CD14-positive monocyte (primary cell): ENCODE measurements at regions not wholly inside any gene's neighbourhood (a gene's known extent, or its start where the extent isn't known, plus 50 kb on each side); places are given as distances from the start of the nearest gene placed in this dataset.

Source experiments
- DNase-seq, 3 donors: peaks; one replicate each; pipeline ENCODE4 v3.0.0-alpha.2; 2011 to 2022
- H2AFZ ChIP-seq: 2 replicates; pipeline ENCODE4 v1.6.0; 2012; ENCODE audit warnings: mild to moderate bottlenecking, low read depth, low read length, inconsistent platforms; ENCODE audit not compliant: insufficient read depth, poor library complexity, severe bottlenecking
- H3K27ac ChIP-seq, 2 donors: 1 replicate in 1 of 2; 2 replicates in 1 of 2; pipeline ENCODE4 v1.5.1; 2012 to 2013; ENCODE audit warnings: low read length in 2 of 2, control low read depth in 1 of 2, inconsistent platforms in 1 of 2, low read depth in 1 of 2, mild to moderate bottlenecking in 1 of 2
- H3K27me3 ChIP-seq, 2 donors: one replicate each; pipeline versions ENCODE4 v1.6.0 to v1.6.1; 2011 to 2013; ENCODE audit warnings: low read length in 2 of 2; ENCODE audit not compliant: control insufficient read depth in 2 of 2, insufficient read depth in 2 of 2
- H3K36me3 ChIP-seq, 2 donors: replicated peaks in 1 of 2; 1 replicate in 1 of 2; 2 replicates in 1 of 2; pipeline versions ENCODE4 v1.5.1 to v1.6.1; 2012 to 2013; ENCODE audit warnings: low read length in 2 of 2, control low read depth in 1 of 2, inconsistent platforms in 1 of 2, mild to moderate bottlenecking in 1 of 2; ENCODE audit not compliant: insufficient read depth in 2 of 2, control insufficient read depth in 1 of 2
- H3K4me1 ChIP-seq, 2 donors: 1 replicate in 1 of 2; 2 replicates in 1 of 2; pipeline versions ENCODE4 v1.5.1 to v1.6.1; 2012 to 2013; ENCODE audit warnings: low read length in 2 of 2, control low read depth in 1 of 2, inconsistent platforms in 1 of 2, mild to moderate bottlenecking in 1 of 2, moderate library complexity in 1 of 2; ENCODE audit not compliant: insufficient read depth in 2 of 2, control insufficient read depth in 1 of 2
- H3K4me2 ChIP-seq: replicated peaks from 2 replicates; pipeline ENCODE3; 2012; ENCODE audit warnings: low read length, moderate library complexity, mild to moderate bottlenecking; ENCODE audit not compliant: poor library complexity, severe bottlenecking; ENCODE audit errors: extremely low read depth
- H3K4me3 ChIP-seq, 3 experiments: fragments of 200-600 bp in 1 of 3; sonication (generic) in 1 of 3; replicated peaks in 1 of 3; 1 replicate in 2 of 3; 2 replicates in 1 of 3; pipeline ENCODE4 v1.5.1; 2011 to 2013; ENCODE audit warnings: low read length in 3 of 3, mild to moderate bottlenecking in 3 of 3, control low read depth in 2 of 3, low read depth in 2 of 3, inconsistent platforms in 1 of 3, moderate library complexity in 1 of 3
- H3K79me2 ChIP-seq: 2 replicates; pipeline ENCODE4 v1.6.0; 2012; ENCODE audit warnings: mild to moderate bottlenecking, control low read depth, inconsistent platforms, low read length, moderate library complexity; ENCODE audit not compliant: insufficient read depth
- H3K9ac ChIP-seq: 2 replicates; pipeline ENCODE4 v1.6.0; 2017; ENCODE audit warnings: low read length, mild to moderate bottlenecking; ENCODE audit not compliant: insufficient read depth, poor library complexity, severe bottlenecking
- H3K9me3 ChIP-seq, 2 donors: replicated peaks in 1 of 2; 1 replicate in 1 of 2; 2 replicates in 1 of 2; pipeline versions ENCODE4 v1.5.1 to v1.6.1; 2012 to 2013; ENCODE audit warnings: low read length in 2 of 2, control low read depth in 1 of 2; ENCODE audit not compliant: control insufficient read depth in 1 of 2, insufficient read depth in 1 of 2
- H4K20me1 ChIP-seq: 2 replicates; pipeline ENCODE4 v1.6.0; 2012; ENCODE audit warnings: mild to moderate bottlenecking, low read length, control low read depth, moderate library complexity; ENCODE audit not compliant: insufficient read depth
- H3K27ac Mint-ChIP-seq, 7 donors: one replicate each; pipeline ENCODE4 v1.8.0; 2020; ENCODE audit warnings: mild to moderate bottlenecking in 7 of 7, mixed read lengths in 7 of 7, moderate library complexity in 6 of 7, inconsistent platforms in 2 of 7
- H3K27me3 Mint-ChIP-seq, 3 donors: one replicate each; pipeline ENCODE4 v1.8.0; 2021 to 2022; ENCODE audit warnings: low read depth in 3 of 3, mild to moderate bottlenecking in 3 of 3, mixed read lengths in 3 of 3, moderate library complexity in 3 of 3, inconsistent platforms in 1 of 3
- H3K36me3 Mint-ChIP-seq, 2 donors: one replicate each; pipeline ENCODE4 v1.8.0; 2020; ENCODE audit warnings: mixed read lengths in 2 of 2, inconsistent platforms in 1 of 2, mild to moderate bottlenecking in 1 of 2
- H3K4me1 Mint-ChIP-seq: one replicate; pipeline ENCODE4 v1.8.0; 2020; ENCODE audit warnings: mild to moderate bottlenecking, mixed read lengths
- H3K4me3 Mint-ChIP-seq, 2 donors: one replicate each; pipeline ENCODE4 v1.8.0; 2020; ENCODE audit warnings: mild to moderate bottlenecking in 2 of 2, mixed read lengths in 2 of 2, moderate library complexity in 1 of 2
- H3K9me3 Mint-ChIP-seq, 7 donors: one replicate each; pipeline ENCODE4 v1.8.0; 2020 to 2022; ENCODE audit warnings: mixed read lengths in 7 of 7, mild to moderate bottlenecking in 6 of 7, moderate library complexity in 6 of 7, inconsistent platforms in 2 of 7
- CTCF ChIP-seq: fragments of 200-600 bp; IDR thresholded peaks from one replicate; pipeline ENCODE4 v1.8.0; 2022; ENCODE audit warnings: antibody characterized with exemption, mild to moderate bottlenecking
- WGBS: methylation state at CpG from one replicate; pipeline ENCODE4 v1.1.5; 2013; ENCODE audit warnings: missing lambda C conversion rate; ENCODE audit not compliant: insufficient coverage; 5-methylcytosine and 5-hydroxymethylcytosine counted together
- intact Hi-C, 2 donors: fragments of 100-400 bp; cut with micrococcal nuclease; formaldehyde crosslinking; loops; one replicate each; pipeline versions ENCODE4 v1.15.0 to v1.15.1; 2023

DNA sequence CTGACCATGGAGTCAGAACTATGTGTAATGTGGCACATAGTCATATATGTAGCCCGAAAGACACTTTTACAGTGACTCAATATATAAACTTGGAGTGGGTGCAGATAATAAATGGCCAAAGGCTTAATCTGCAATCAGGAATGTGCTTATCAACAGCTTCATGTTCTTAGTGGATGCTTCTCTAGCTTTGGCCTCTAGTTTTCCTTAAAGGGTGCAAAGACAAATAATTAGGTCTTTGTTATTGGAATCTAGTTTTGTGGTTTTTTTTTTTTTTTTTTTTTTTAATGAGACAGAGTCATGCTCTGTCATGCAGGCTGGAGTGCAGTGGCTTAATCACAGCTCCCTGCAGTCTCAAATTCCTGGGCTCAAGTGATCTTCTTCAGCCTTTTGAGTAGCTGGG lies 625.6 kb downstream of the EPHA4 start:
- H3K36me3 ChIP-seq: no peaks in the 10 kb centered on the region
- H3K36me3 Mint-ChIP-seq: no peaks in the 10 kb centered on the region

GRCh38 chr2:220948579-220948978 lies 623.5 kb downstream of the EPHA4 start:
- H3K4me3 Mint-ChIP-seq: no peak overlapping the region
- H3K9me3 Mint-ChIP-seq: peaks cover 0 to 6% (median 2%) of the 10 kb centered on the region in 7 donors
- H3K4me1 Mint-ChIP-seq: no peaks in the 10 kb centered on the region
- H3K9ac ChIP-seq: no peak overlapping the region
- intact Hi-C loops: no loop called here
- no peak for DNase-seq
- H3K4me2 ChIP-seq: no peak overlapping the region
- H3K4me1 ChIP-seq: no peaks in the 10 kb centered on the region
- no peak for TF ChIP-seq CTCF
- no peaks in the 10 kb centered on the region for H3K27me3 ChIP-seq
- H4K20me1 ChIP-seq: no peaks in the 10 kb centered on the region
- H3K27me3 Mint-ChIP-seq: peaks cover 0 to 3% (median 0%) of the 10 kb centered on the region in 3 donors
- no peaks in the 10 kb centered on the region for H3K79me2 ChIP-seq
- H3K9me3 ChIP-seq: no peaks in the 10 kb centered on the region
- H3K27ac ChIP-seq: no peak overlapping the region
- no peaks in the 10 kb centered on the region for H3K36me3 Mint-ChIP-seq
- no peaks in the 10 kb centered on the region for H3K36me3 ChIP-seq
- no peak overlapping the region for H3K4me3 ChIP-seq
- WGBS: 83% methylated on average over 2 of the region's 4 CpGs
- no peak overlapping the region for H3K27ac Mint-ChIP-seq
- H2AFZ ChIP-seq: no peak overlapping the region

More for the DNA sequence above, 625.6 kb downstream of the EPHA4 start:
- Mint-ChIP-seq H3K27ac (no peak overlapping the region), H3K27me3 (peaks cover 0 to 3% (median 0%) of the 10 kb centered on the region in 3 donors), H3K4me3 (no peak overlapping the region), H3K4me1 (no peaks in the 10 kb centered on the region), H3K9me3 (peaks cover 0 to 5% (median 2%) of the 10 kb centered on the region in 7 donors)
- H3K4me3 ChIP-seq: no peak overlapping the region
- H3K4me2 ChIP-seq: no peak overlapping the region
- no CpG with 5 or more reads among the region's 1 CpG for WGBS
- H3K4me1 ChIP-seq: no peaks in the 10 kb centered on the region
- peaks cover 0 to 3% of the 10 kb centered on the region in 2 donors for H3K9me3 ChIP-seq
- no peak for TF ChIP-seq CTCF
- no peaks in the 10 kb centered on the region for H3K27me3 ChIP-seq
- intact Hi-C loops: no loop called here
- no peak overlapping the region for H3K9ac ChIP-seq
- DNase-seq: no peak
- H3K27ac ChIP-seq: no peak overlapping the region
- H3K79me2 ChIP-seq: no peaks in the 10 kb centered on the region
- H2AFZ ChIP-seq: no peak overlapping the region
- no peaks in the 10 kb centered on the region for H4K20me1 ChIP-seq
